HG03280 (cell line): ENCODE measurements at regions not wholly inside any gene's neighbourhood (a gene's known extent, or its start where the extent isn't known, plus 50 kb on each side); places are given as distances from the start of the nearest gene placed in this dataset.

Source experiments
- ATAC-seq: cut with Tn5 transposase; IDR thresholded peaks from one replicate; pipeline ENCODE4 v1.9.1; 2021; ENCODE audit warnings: mild to moderate bottlenecking, moderate library complexity; ENCODE audit not compliant: unreplicated experiment

DNA sequence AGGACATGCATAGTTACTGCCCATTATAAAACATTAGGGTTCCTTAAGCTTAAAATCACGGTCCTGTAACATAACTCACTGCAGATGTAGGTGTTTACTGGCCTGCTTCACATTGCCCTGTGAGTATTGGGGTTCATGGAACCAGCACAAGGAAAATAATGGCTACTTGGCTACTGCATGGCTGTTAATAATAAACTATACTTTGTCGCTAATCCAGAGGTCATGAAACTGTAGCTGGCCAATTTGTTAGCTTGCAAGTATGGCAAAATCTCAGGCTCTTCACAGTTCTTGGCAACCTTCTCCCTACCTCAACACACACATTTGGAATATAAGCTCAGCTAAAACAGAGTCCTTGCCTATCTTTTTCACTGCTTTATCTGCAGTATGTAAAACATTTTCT lies 274.0 kb upstream of the NR5A2 start:
- ATAC-seq, result no peak

DNA sequence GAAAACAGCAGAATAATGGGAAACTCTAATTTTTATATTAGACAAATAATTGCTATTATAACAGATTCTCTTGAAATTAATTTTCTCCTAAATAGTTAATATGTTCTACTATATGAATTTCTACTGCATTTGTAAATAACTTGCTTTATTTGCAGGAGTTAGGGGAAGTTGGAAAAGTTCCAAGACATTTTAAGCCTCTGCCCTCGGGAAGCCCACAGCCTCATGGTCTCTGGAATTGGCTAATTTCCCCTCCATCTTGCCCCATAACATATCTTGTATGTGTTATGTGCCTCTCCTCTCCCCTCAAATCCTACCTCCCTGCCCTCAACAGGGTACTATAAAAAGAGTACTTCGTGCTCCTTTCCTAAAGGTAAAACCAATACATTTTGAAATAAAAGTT lies 271.4 kb upstream of the NR5A2 start:
- no peak for ATAC-seq

DNA sequence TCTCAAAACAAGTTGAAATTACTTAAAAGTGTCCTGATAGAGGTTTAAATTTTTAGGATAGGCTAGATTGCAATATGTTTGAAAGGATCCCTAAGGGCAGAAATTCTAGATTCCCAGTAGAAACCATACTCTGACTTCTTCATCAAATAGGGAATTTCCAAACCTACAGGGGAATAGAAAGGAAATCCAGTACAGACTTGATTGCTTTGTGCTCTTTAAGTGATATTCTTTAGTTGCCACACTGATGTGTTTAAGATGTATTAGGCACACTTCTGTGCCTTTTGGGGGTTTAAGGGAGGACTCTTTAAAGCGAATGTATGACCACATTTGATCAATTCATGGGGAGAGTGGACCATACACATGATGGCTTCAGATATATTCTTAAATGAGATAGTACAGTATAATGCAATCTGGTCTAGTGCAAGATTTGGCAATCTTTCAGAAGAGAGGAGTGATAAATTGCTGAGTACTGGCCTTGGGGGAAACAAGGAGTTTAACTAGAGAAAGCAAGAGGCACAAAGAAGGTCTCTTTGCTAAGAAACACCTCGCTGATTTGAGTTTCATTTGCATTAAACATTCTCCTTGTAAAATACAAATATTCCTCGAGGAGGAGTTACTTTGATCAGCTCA lies 268.8 kb upstream of the NR5A2 start:
- no peak for ATAC-seq

DNA sequence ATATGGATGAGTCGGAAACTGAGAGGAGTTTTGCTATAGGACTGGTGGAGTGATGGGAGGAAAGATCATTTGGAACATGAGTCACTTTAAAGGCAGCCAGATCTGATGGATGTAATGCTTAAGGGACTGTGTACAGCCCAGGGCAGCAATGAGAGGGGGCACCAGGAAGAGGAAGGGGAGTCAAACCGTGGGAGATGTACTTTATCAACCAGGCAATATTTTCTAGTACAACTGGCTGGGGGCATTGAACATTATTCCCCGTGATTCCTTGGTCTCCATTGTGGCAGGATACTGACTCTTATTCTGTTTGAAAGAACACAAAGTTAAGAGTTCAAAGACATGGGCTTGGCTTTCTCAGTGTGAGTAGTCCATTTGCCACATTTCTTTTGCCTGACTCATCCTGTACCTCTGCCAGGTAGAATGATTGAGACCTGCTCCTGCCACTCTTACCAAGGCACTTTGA lies 268.2 kb upstream of the NR5A2 start:
- ATAC-seq, result no peak

DNA sequence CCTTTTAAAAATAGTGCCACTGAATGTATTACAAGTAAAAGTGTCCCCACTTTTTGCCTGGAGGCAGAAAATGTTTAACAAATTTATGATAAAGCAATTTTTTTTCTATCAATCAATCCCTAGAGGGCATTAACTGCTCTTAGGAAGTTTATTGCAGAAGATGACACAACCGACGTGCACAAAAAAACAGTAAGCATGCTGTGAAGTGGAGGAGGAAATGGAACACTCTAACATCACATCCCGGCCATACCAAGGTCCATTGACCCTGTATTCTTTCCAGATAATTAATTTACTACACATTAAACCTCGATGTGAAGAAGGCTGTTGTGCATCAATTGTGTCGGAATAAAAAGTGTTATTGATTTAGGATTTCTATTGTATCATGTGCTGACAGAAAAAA lies 264.9 kb upstream of the NR5A2 start:
- ATAC-seq, result no peak

DNA sequence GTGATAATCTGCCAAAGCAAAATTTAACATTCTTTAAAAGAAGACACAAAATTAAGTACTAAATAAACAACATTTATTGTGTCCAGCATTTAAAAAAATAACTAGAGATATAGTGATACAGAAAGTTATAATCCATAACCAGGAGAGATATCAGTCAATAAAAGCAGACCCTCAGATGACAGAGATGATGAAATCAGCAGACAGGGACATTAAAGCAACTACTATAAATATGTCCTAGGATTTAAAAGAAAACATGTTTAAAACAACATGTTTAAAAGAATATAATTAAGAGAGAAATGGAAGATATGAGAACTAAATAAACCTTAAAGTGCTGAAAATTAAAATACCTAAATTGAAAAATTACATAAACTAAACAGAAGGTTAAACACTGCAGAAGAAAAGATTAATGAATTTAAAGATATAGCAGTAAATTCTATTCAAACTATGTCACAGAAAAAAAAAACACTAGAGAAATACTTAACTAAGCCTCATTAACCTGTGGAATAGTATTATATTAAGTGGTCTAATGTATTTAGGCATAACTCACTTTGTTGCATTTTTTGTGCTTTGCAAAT lies 261.2 kb upstream of the NR5A2 start:
- no peak for ATAC-seq

DNA sequence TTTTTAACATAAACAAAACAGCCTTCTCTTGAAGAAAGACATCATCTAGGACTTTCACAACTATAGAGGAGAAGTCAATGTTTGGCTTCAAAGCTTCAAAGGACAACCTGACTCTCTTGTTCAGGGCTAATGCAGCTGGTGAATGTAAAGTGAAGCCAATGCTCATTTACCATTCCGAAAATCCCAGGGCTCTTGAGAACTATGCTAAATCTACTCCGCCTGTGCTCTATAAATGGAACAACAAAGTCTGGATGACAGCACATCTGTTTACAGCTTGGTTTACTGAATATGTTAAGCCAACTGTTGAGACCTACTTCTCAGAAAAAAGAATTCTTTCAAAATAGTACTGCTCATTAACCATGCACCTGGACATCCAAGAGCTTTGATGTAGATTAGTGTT lies 259.8 kb upstream of the NR5A2 start:
- ATAC-seq, result no peak

DNA sequence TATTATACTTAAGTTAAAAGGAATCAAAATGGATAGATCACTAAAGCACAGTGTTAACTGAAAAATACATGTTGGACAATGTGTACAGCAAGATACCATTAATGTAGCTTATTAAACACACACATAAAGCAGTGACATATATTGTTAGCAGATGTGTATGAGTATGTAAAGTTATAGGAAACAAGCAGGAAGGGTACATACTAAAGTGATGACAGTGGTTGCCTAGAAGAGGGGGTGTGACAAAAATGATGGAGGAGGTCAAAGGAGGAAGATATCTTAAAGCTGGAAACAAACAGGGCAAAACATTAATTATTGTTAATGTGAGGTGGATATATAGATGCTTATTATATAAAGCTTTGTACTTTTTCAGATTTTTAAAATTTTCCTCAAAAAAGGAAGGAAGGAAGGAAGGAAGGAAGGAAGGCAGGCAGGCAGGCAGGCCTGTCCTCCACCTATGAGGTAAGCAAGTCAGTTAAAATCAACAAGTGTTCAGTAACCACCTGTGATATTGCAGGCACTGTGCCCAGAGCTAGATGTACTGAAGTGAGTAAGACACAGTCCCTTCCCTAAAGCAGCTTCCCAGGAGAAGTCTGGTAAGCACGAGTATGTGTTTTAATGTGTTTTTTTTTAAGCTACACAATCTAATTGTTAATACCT lies 252.9 kb upstream of the NR5A2 start:
- no peak for ATAC-seq

DNA sequence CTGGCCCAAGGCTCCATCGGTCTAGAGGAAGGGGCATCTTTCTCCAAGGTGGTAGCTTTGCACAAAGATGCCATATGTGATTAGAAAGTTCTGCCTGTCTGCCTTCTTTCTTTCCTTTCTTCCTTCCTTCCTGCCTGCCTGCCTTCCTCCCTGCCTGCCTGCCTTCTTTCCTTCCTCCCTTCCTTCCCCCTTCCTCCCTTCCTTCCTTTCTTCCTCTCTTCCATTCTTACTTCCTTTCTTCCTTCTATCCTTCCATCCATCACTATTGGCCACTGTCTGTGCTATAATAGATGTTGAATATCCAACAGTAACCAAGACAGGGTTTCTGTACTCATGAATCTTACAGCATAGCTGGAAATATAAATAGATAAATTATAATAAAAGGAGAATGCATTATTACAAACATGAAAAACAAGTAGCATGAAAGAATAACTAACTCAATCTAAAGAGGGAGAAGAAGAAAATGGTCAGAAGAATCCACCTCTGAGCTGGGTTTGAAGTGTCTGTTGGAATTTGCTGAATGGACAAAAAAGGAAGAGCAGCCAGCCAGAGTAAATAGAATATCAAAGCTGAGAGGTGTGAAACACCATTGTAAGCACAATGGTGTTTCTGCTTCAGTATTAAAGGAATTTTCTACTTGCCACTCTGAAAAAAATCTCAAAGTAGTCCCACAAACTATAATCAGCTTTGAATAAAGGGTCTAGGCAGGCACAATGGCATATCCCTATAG lies 250.6 kb upstream of the NR5A2 start:
- ATAC-seq, result no peak

DNA sequence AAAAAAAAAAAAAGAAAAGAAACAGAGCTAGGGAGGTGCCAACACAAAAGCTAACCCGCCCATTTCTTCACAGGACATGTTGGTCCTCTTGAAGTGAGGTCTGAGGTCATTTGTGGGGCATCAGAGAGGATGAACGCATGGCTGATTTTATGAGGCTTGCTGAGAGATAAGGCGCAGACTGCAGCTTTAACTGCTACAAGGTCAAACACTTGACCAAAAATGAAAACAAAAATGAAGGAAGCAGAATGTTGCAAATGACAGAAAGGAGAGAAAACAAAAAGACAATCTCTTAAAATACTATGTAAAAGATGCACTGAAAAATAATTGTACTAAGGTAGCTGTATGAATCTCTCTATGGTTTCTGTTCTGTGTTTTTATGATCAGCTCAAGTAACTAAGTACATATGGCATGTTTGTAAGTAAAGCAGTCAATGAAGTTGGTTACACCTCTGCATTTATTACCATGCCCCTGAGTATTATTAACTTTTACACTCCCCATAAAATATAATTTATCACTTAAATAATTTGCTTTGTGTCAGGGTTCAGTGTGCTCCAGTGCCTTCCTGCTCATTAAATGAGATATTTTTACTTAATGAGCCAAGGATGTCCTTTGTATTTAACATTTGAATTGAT lies 249.1 kb upstream of the NR5A2 start:
- ATAC-seq, result no peak

DNA sequence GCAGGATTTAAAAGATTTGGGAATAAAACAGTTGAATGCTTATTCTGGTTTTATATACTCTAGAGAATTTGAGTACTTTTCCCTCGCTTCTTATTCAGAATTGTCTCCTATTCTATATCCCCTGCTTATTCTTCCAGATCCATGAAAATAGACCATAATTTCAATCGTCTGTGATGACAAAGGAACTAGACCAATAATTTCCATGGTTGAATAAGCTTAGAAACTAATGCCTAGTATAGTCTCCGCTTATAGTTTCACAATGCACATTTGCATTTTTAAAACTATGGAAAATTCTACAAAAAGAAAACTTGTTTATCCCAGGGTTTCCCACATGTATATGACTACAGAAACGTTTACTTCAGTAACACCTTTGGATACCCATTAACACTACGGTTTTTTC lies 247.4 kb upstream of the NR5A2 start:
- no peak for ATAC-seq

DNA sequence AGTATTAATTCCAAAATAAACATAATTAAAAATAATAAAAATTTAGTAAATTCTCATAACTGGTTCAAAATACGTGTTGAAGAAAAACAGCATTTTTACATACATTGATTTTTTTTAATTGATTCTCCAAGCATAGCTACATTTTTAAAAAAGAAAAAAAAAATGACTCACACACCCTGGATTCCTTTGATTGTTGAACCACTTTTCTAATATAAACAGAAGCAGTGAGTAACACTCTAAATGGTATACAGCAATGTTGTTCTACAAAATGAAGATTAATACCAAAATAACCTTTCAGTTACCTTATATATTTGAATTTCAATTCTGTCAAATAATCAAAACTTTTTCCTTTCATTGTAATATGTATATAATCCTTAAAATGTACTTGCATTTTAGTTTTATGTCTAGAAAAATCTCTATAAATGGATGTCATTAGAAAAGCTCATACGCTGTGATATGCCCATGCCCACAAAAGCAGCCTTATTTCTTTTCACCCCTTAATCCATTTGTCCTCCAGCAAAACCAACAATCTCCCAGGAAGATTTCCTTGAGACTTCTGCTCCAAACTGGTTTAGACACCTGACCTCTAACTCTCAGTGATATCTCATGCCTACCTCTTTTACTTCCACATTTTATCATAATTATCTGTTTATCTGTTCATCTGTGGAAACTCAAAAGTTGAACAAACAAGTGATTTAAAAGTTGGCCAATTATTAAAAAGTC lies 246.4 kb upstream of the NR5A2 start:
- no peak for ATAC-seq

DNA sequence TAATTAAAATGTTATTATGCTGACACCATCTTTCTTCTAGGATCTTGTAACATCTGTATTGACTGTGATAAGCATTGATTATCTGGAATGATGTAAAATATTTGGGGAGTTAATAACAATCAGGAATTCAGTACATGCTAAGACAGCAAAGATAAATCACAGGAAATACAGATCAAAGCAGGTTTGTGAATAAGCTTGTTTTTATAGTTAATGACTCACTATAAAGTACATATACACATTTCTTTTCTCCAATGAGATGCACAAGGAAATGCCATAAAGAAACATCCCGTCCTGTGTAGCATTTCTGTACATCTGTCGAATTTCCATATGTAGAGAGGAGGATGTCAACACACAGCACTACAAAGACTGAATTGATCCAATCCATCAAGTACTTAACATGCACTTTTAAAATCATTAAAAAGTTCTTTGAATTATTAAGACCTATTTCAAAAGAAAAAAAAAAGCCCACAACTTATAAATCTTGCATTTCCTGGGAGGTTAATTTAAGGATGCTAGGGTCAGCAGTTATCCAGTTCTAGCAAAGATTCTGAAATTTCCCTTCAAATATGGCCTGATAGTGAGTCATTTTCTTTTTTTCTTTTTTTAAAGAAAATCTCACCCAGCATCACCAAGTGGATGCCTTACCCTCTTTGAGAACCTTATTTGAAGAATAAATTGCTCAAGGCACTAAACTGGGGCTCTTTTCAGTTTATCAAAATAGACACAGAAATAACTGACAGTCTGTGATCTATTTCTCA lies 243.2 kb upstream of the NR5A2 start:
- ATAC-seq, result no peak

DNA sequence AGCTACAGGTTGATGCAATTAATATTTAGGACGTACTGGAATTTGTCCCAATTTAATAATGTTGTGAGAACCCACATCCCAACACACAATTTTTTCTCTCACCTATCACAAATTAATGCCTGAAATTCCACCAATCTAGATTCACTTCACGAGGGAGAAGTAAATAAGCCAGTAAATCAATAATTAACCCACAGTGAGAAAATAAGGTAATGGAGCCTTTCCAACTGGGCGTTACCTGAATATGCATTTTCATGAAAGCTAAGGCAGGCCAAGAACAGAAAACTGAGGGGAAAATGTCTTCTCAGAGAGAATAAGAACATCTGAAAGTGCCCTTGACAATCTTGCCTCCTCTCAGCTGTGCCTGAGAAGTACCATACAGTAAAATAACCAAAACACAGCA lies 240.8 kb upstream of the NR5A2 start:
- ATAC-seq, result no peak

DNA sequence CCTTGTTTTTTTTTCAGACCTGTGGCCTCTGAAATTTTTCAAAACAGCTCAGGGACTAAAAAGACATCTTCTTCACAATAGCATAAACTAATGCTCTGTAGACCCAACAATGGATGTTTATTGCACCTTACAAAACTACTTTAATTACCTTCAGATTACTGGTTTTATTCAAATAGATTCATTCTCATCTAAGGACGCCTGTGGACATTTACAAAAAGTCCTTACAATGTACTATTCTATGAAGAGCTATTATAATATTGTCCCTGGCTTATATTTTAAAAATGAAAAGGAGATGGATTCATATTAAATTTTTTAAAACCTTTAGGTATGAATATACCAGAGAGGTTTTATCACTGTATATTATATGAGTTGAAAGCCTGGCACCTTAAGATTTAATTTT lies 238.4 kb upstream of the NR5A2 start:
- no peak for ATAC-seq

DNA sequence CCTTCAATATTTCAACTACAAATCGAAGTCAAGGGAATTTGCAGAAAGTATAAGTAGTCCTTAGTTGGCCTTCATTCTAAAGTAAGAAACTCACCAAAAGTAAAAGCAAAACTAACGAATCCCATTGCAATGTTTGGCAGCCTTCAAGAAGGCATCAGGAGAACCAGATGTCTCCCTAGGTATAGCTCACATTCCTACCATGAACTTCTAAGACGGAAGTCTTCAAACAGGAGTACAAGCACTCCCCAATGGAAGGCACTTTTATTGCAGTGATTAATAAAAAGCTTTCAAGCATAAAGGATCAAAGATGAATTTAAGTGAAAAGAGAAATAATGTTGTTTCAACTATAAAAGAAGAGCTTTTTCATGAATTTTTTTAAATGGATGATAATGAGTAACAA lies 236.0 kb upstream of the NR5A2 start:
- no peak for ATAC-seq

DNA sequence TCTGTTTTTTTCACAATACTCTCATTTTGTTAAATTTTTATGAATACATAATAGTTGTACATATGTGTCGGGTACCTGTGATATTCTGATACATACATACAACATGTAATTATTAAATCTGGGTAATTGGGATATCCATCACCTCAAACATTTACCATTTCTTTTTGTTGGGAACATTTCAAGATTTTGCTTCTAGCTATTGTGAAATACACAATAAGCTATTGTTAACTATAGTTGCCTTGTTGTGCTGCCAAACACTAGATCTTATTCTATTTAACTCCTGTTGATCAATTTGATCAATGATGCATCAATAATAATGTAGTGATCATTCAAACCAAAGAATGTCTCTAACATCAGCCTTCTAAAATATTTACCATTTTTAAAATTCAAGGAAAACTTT lies 234.6 kb upstream of the NR5A2 start:
- ATAC-seq, result no peak

DNA sequence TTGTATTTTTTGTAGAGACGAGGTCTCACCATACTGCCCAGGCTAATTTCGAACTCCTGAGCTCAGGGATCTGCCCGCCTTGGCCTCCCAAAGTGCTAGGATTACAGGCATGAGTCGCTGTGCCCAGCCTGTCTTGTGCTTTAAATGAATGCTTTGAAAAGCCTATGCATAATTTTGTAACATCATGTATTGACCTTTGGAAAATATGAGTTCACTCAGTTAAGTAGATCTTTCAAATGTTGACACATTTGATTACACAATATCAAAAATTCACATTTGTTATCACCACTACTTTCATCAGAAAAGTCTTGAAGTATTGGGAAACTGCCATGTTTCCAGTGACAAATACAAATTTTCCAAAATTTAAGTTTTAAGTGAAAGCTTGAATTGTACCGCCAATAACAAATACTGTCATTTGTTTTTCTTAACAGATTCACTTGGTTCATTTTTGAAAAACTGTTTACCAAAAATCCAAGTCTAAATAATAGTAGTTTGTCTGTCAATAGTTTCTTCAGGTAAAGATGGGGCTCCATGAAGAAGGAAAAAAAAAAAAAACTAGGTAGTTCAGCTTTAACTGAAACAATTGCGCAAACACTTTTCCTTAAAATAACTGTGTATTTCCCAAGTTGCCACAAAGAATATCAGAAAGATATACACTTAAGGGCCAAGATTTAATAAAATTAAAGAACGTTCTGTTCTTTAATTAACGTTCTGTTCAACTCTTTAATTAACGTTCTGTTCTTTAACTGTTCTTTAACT lies 233.2 kb upstream of the NR5A2 start:
- no peak for ATAC-seq

DNA sequence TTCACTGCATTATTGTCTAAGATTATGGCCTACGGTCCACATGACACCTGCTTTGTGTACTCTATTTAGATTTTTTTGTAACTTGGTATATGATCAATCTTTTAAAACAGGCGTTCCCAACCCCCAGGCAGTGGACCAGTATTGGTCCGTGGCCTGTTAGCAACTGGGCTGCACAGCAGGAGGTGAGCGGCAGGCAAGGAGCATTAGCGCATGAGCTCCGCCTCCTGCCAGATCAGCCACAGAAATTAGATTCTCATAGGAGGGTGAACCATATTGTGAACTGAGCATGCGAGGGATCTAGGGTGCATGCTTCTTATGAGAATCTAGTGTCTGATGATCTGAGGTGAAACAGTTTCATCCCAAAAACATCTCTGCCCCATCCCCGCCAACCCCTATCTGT lies 228.4 kb upstream of the NR5A2 start:
- no peak for ATAC-seq
